ENCODE measurements at regions not wholly inside any gene's neighbourhood (a gene's known extent, or its start where the extent isn't known, plus 50 kb on each side); places are given as distances from the start of the nearest gene placed in this dataset.
"Not testable (repeated sequence)": the region's sequence is repeated elsewhere in the genome, so short reads cannot be mapped to it uniquely, and the experiment has no call there.

DNA sequence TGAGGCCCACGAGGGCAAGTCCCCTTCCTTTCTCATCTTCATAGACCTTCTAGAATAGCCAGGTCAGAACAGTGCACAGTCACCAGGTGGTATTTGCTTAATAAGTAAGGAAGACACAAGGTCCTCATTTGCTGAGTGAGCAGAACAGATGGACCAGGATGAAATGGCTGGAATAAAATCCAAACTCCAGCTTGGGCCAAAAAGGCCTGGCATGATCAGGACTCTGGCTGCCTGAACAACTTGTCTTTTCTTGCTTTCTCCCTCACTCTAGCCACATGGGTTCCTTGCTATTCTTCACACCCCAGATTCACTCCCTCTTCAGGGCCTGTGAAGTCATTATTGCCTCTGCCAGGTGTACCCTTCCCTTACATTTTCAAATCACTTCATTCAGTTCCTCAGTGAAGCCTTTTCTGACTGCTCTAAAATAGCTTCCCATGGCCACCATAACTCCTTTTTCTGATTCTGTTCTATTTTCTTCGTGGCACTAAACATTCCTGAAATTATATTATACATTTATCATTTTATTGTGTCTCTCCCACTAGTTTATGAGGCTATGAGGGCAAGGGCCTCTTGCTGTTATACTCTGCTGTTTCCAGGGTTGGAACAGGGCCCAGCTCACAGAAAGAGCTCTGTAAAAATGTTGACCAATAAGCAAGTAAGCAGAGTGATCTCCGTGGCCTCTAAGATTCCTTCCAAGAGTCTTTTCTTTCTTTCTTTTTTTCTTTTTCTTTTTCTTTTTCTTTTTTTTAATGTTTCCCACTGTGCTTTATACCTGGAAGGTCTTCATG, 150.8 kb downstream of the TTC8 start:
- Histone ChIP-seq H3K36me3 (no peaks in the 10 kb centered on the region), H3K27me3 (no peaks in the 10 kb centered on the region), H3K9me3 (no peaks in the 10 kb centered on the region), H3K4me3 (no peak overlapping the region)
- no peak for DNase-seq

DNA sequence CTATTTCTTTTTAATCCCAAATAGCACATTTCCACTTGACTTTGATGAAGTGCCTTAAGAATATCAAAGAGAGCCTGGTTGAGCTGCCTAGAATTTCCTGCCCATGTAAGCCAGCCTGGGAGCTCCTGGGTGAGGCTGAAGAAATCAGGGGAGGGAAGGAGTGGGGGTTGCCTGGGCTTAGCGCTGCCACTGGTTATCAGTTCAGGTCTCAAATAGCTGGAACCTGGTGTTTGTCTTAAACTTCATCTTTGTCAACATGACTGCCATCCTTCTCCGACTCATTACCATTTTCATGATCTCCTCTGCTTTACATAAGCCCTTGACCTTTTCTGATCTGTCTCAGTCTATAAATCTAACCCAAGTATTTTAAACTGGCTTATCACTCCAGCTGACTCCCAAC, 151.5 kb downstream of the TTC8 start:
- no peaks in the 10 kb centered on the region for H3K9me3 ChIP-seq
- H3K27me3 ChIP-seq, result no peaks in the 10 kb centered on the region
- H3K4me3 ChIP-seq, result no peak overlapping the region
- no peak for DNase-seq
- no peaks in the 10 kb centered on the region for H3K36me3 ChIP-seq

DNA sequence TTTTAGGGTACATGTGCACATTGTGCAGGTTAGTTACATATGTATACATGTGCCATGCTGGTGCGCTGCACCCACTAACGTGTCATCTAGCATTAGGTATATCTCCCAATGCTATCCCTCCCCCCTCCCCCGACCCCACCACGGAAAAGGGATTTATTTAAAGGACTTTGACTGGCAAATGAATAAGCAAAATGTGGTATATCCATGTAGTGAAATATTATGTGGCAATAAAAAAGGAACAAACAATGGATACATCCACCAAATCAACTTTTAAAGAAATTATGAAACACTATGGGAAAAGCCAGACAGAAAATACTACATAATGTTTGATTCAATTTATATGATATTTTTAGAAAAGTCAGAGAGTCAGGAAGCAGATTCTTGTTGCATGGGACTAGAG, 156.5 kb downstream of the TTC8 start:
- not testable (repeated sequence) for H3K36me3 ChIP-seq, DNase-seq, H3K9me3 ChIP-seq, H3K4me3 ChIP-seq, H3K27me3 ChIP-seq

DNA sequence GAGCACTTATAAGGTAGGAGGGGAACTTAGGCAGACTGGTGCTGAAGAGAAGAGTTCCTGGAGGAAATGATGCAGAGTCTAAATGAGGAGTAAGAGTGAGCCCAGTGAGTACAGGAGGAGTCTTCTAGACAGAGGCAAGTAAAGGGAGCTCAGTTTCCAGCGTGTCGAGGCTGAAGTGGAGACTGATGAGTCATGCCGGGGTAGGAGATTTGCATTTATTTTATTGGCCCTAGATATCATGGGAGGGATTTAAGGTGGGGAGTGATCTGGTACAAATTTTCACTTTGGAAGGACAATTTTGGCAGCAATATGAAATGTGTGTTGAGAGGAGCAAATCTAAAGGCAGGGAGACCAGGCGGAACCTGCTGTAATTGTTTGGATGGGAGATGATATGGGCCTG, 157.5 kb downstream of the TTC8 start:
- Histone ChIP-seq H3K27me3 (no peaks in the 10 kb centered on the region), H3K4me3 (no peak overlapping the region), H3K9me3 (no peaks in the 10 kb centered on the region), H3K36me3 (no peaks in the 10 kb centered on the region)
- no peak for DNase-seq

DNA sequence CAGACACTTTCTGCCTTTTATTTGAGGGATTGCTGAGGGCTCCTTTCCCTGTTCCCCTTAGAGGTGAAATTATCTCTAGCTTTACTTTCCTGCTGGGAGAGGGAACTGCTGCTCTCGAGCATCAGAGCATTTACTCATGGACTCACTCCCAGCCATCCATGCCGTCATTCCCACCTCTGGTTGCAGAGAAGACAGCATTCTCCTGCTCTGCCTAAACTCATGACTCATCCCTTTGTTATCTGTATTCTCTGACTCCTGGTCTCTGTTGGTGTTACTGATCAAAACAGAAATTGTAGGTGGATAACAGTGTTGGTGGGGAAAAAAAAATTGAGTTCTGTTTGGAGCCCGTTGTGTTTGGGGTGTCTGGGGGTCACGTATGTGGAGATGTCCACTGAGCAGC, 159.3 kb downstream of the TTC8 start:
- DNase-seq, result peak; percentile 77
- Histone ChIP-seq H3K36me3 (no peaks in the 10 kb centered on the region), H3K4me3 (no peak overlapping the region), H3K9me3 (no peaks in the 10 kb centered on the region), H3K27me3 (no peaks in the 10 kb centered on the region)

DNA sequence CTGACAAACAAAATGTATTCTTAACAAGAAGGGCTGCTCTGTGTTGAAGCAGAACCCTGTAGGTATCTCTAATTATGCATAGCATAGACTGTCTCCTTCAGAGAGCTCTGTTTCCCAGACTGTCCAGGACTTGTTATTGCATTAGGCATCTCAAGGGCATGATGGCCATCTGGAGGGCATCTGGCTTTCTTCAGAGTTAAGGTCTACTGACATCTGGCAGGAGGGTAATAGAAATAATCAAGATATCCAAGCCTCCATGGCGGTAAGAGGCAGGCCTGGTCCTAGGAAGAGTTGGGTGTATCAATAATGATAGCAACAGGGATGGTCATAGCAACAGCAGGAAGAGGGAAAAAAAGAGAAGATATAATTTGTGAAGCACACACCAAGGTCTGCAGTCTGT, 161.2 kb downstream of the TTC8 start:
- Histone ChIP-seq H3K9me3 (no peaks in the 10 kb centered on the region), H3K27me3 (no peaks in the 10 kb centered on the region), H3K36me3 (no peaks in the 10 kb centered on the region), H3K4me3 (no peak overlapping the region)
- no peak for DNase-seq

DNA sequence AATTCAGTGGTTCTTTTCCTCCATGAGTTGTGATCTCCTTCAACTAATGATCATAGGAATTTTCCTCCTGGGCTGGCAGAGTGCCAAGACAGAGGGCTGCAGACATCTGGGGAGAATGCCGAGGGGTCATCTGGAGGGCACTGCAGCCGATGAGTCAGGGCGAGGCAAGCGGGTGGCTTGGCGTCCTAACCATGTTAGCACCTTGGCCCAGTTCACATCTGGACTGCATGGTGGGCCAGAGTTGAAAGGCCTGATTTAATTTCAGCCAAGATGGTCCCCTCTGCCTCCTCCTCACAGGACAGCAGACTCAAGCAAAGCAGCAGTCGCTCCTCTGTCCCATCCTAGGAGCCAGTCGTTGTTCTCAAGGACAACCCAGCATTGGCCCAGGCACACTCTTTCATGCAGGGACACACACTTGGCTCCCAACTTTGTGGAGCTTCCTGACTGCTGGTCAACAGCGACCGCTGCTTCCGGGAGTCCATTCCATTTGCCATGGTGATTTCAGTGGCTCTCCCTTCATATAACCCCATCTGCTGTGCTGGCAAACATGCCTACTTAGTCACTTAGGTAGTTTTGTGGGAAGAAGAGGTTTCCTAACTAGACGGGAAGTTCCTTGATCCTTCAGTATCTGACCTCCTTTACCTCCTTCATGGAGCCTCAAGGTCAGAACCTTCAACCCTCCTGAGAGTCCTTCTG, 161.8 kb downstream of the TTC8 start:
- DNase-seq, result peak; percentile 86
- Histone ChIP-seq H3K4me3 (no peak overlapping the region), H3K27me3 (no peaks in the 10 kb centered on the region), H3K36me3 (no peaks in the 10 kb centered on the region), H3K9me3 (no peaks in the 10 kb centered on the region)

DNA sequence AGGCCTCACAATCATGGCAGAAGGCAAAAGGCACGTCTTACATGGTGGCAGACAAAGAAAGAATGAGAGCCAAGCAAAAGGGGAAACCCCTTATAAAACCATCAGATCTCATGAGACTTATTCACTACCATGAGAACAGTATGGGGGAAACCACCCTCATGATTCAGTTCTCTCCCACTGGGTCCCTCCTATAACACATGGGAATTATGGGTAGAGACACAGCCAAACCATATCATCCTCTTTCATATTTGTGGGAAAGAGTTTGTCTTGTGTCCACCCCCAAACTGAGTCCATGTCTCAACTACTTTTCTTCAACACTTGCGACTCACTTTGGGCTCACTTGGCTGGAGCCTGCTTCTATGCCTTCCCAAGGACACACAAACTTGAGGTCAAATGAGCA, 162.5 kb downstream of the TTC8 start:
- H3K4me3 ChIP-seq, H3K9me3 ChIP-seq, DNase-seq, H3K27me3 ChIP-seq, H3K36me3 ChIP-seq: not testable (repeated sequence)

DNA sequence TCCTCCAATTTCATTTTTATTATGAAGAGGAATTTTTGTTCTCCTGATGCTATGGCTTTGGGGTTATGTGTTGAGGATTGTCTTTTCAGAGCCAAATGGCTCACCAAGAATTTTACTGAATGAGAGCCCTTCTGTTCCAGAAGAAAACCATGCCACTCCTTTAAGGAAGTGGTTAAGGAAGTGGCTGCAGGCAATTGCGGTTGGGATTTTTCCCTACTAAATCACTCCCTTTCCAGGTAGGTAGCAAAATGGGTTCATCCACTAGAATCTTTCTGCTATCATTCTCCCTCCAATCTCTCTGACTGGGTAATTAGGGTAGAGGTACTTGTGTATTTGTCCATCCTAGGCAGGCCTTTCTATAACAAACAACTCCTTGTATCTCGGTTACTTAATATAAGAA, 163.1 kb downstream of the TTC8 start:
- no peaks in the 10 kb centered on the region for H3K27me3 ChIP-seq
- H3K9me3 ChIP-seq, result no peaks in the 10 kb centered on the region
- no peak overlapping the region for H3K4me3 ChIP-seq
- no peaks in the 10 kb centered on the region for H3K36me3 ChIP-seq
- DNase-seq, result no peak

DNA sequence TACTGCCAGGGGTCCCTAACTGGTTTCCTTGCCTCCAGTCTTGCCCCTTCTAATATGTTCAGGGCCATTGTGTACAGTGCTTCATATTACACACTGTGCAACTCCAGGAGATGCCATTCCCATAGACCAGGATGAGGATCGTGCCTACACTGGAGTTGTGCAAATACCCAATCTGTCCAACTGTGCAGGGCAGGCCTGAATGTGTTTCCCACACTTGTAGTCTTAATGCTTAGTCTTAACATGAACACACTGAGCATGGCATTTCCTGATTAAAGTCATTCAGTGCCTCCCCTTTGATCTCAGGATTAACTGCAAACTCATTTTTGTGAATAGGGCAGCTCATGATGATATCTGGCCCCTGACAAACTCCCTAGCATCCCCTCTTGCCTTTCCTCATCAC, 165.5 kb downstream of the TTC8 start:
- Histone ChIP-seq H3K4me3 (no peak overlapping the region), H3K9me3 (no peaks in the 10 kb centered on the region), H3K36me3 (no peaks in the 10 kb centered on the region), H3K27me3 (no peaks in the 10 kb centered on the region)
- no peak for DNase-seq

DNA sequence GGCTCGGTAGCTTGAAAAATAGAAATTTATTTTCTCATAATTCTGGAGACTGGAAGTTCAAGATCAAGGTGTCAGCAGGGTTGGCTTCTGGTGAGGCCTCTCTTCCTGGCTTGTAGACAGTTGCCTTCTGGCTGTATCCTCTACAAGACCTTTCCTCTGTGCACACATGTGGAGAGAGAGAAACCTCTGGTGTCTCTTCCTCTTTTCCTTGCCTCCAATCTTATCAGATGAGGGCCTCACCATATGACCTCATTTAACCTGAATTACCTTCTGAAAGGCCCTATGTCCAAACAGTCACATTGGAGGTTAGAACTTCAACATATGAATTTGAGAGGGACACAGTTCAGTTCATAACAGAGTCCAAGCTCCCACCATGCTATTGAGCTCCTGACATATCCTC, 166.4 kb downstream of the TTC8 start:
- no peak for DNase-seq
- Histone ChIP-seq H3K9me3 (no peaks in the 10 kb centered on the region), H3K36me3 (no peaks in the 10 kb centered on the region), H3K27me3 (no peaks in the 10 kb centered on the region), H3K4me3 (no peak overlapping the region)

DNA sequence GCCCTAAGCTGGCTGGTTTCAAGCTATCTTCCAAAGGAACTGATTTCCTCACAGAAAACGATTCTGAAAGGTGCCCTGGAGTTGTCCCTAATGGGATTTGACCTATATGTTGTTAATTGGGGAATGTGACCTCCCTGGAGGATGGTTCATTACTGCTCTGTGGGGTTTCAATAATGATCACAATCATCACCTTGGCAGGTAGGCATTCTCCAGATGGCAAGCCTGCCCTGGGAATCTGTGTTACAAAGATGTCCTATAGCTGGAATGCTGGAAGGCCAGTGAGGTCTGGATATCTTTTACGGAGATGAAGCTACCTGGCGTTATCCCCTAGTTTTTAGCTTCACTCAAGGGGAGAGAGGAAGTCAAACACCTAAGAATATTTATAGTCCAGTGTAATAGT, 167.6 kb downstream of the TTC8 start:
- Histone ChIP-seq H3K36me3 (no peaks in the 10 kb centered on the region), H3K4me3 (no peak overlapping the region), H3K27me3 (no peaks in the 10 kb centered on the region), H3K9me3 (no peaks in the 10 kb centered on the region)
- DNase-seq, result no peak

DNA sequence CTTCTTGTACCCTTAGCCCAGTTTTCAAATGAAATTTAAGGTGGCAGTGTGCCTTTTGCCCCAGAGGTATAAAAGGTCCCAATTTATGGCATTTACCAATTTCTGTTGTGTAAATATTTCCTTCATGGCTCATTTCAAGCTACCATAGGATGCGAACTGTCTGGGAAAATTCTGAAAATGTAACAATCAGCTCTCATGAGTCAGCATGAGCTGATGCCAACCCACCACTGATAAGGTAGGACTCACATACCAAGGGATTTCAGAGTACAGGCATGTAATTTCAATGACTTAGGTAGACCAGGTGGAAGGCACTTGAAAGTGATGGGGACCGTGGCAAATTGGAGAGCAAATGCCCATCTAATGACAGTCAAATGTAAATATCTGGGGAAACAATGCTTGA, 169.5 kb downstream of the TTC8 start:
- Histone ChIP-seq H3K27me3 (no peaks in the 10 kb centered on the region), H3K9me3 (no peaks in the 10 kb centered on the region), H3K36me3 (no peaks in the 10 kb centered on the region), H3K4me3 (no peak overlapping the region)
- peak; percentile 24 for DNase-seq

DNA sequence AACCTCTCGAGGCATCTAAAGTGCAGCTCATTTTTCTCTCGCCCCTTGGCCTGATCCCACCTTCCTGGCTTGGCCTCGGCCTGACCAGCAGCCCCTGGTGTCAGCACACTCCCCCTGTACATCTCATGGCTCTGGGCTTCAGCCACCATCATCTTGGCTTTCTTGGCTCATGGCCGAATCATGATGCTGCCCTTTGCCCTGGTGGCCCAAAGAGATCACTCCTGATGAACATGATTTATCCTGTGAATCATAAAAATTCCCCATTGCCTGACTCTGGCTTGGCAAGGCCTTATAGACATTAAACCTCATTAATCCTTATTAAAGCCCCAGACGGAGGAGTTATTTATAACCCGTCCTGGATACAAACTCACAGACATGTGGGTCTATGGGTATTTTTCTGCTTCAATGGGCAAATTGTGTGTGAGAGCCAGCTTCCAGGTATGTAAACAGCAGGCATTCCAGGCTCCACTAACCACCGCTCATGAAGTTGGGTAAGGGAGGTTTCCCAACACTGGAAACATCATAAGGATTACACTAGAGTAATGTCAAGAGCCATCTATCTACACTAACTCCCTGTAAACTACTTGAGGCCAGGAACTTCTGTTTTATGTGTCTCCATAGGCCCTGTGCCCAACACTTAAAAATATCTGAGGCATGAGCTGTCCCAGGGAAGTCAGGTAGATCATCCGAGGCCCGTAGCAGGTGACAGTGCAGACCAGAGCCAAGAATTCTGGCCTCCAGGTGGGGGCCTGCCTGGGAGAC, 171.2 kb downstream of the TTC8 start:
- no peak overlapping the region for H3K4me3 ChIP-seq
- H3K27me3 ChIP-seq, result no peaks in the 10 kb centered on the region
- H3K9me3 ChIP-seq, result peaks cover 4% of the 10 kb centered on the region; the same call in 1 of the 2 replicates
- peak; percentile 71 for DNase-seq
- no peaks in the 10 kb centered on the region for H3K36me3 ChIP-seq

DNA sequence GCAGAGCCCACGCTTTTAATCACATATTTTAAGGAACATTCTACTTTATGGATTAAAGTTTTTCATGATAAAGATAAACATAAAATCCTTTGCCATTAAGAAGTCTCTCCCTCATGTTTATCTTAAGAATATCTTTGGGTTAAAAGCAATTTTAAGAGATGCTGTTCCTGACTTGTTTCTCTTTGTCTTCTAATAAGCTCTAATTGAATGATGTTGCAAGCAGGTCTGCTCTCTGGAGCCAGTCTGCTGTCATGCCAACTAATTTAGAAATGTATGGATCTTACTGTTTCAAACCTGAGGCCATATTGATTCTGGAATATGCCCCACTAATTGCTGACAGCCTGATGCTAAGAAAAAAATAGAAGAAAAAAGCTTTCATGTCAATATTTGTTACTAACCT, 173.6 kb downstream of the TTC8 start:
- Histone ChIP-seq H3K4me3 (no peak overlapping the region), H3K36me3 (no peaks in the 10 kb centered on the region), H3K27me3 (no peaks in the 10 kb centered on the region), H3K9me3 (peaks cover 4% of the 10 kb centered on the region; the same call in 1 of the 2 replicates)
- no peak for DNase-seq

DNA sequence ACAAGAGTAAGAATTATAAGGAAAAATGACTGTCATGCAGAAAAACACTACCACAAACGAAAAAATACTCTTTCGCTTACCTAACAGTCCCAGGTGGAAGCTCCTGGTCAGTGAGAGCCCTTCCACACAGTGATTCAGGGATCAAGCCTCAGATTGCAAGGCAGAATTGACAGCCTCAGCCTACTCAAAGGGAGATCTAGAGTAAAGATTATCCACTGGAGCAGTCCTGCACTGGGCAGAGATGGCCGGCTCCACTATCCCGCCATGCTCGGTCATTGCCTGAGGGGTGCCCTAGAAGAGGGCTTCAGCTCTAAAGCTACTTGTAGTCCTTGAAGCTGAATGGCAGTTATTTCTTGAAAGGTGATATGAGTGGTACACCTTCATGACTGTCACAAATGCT, 174.7 kb downstream of the TTC8 start:
- no peak for DNase-seq
- H3K4me3 ChIP-seq, result no peak overlapping the region
- H3K27me3 ChIP-seq, result no peaks in the 10 kb centered on the region
- peaks cover 4% of the 10 kb centered on the region; the same call in 1 of the 2 replicates for H3K9me3 ChIP-seq
- H3K36me3 ChIP-seq, result no peaks in the 10 kb centered on the region

All from MG63 (cell line).